SU-DHL-6 (cell line): ENCODE measurements at regions not wholly inside any gene's neighbourhood (a gene's known extent, or its start where the extent isn't known, plus 50 kb on each side); places are given as distances from the start of the nearest gene placed in this dataset.

Experiments
- H2AFZ ChIP-seq: fragments of 200-600 bp; sonication (generic); 2 replicates; pipeline ENCODE4 v1.6.1; 2014; ENCODE audit warnings: low read depth, mild to moderate bottlenecking, moderate library complexity, mixed read lengths, antibody characterized with exemption, low read length; ENCODE audit not compliant: severe bottlenecking
- H3F3A ChIP-seq: fragments of 200-600 bp; shearing (Covaris generic); 2 replicates; pipeline ENCODE4 v1.6.0; 2016; ENCODE audit warnings: antibody characterized with exemption, mild to moderate bottlenecking; ENCODE audit not compliant: insufficient read depth
- H3K27ac ChIP-seq: fragments of 200-600 bp; sonication (generic); 2 replicates; pipeline ENCODE4 v1.5.1; 2016; ENCODE audit warnings: low read depth, mild to moderate bottlenecking, low read length, moderate library complexity, mixed read lengths
- H3K27me3 ChIP-seq: fragments of 200-600 bp; sonication (generic), shearing (Covaris generic); 2 replicates; pipeline ENCODE4 v1.6.0; 2014; ENCODE audit warnings: mild to moderate bottlenecking, low read length
- H3K36me3 ChIP-seq: fragments of 200-600 bp; sonication (generic); 2 replicates; pipeline ENCODE4 v1.6.1; 2014; ENCODE audit warnings: mild to moderate bottlenecking, low read length, mixed read lengths
- H3K4me2 ChIP-seq: fragments of 300-600, 200-600 bp; shearing (Covaris generic), sonication (generic); 2 replicates; pipeline ENCODE4 v1.6.0; 2014; ENCODE audit warnings: low read length, low read depth, mild to moderate bottlenecking; ENCODE audit not compliant: poor library complexity, severe bottlenecking
- H3K4me3 ChIP-seq: fragments of 200-600 bp; sonication (generic); 2 replicates; pipeline ENCODE4 v1.5.1; 2014; ENCODE audit warnings: antibody characterized with exemption, low read length, mild to moderate bottlenecking, mixed read lengths; ENCODE audit not compliant: insufficient read depth, poor library complexity, severe bottlenecking
- H3K79me2 ChIP-seq: fragments of 200-600 bp; sonication (generic); 2 replicates; pipeline ENCODE4 v1.6.1; 2014; ENCODE audit warnings: mild to moderate bottlenecking, low read length, moderate library complexity; ENCODE audit not compliant: insufficient read depth
- H3K9ac ChIP-seq: fragments of 200-600 bp; sonication (generic); 2 replicates; pipeline ENCODE4 v1.7.0; 2014; ENCODE audit warnings: mild to moderate bottlenecking, low read length
- H3K9me2 ChIP-seq: fragments of 200-600 bp; sonication (generic); replicated peaks from 2 replicates; pipeline ENCODE4 v1.6.1; 2014; ENCODE audit warnings: low read length; ENCODE audit not compliant: insufficient read depth
- H3K9me3 ChIP-seq: fragments of 200-600 bp; sonication (generic); 2 replicates; pipeline ENCODE4 v1.6.1; 2014; ENCODE audit warnings: low read length, mixed read lengths; ENCODE audit not compliant: insufficient read depth
- H4K20me1 ChIP-seq: fragments of 200-600 bp; sonication (generic); 2 replicates; pipeline ENCODE4 v1.6.1; 2014; ENCODE audit warnings: low read depth, mild to moderate bottlenecking, antibody characterized with exemption, low read length, moderate library complexity, mixed read lengths
- EZH2phosphoT487 ChIP-seq: fragments of 200-600 bp; sonication (generic), shearing (Covaris generic); conservative IDR thresholded peaks from 2 replicates; pipeline ENCODE4 v1.6.1; 2018; ENCODE audit warnings: mild to moderate bottlenecking, antibody characterized with exemption, low read length, moderate library complexity, mixed read lengths
- TF ChIP-seq, protein P1 (sequence below): fragments of 200-600 bp; sonication (generic); IDR thresholded peaks from one replicate; pipeline ENCODE4 v1.5.1; 2017; ENCODE audit warnings: antibody characterized with exemption, mild to moderate bottlenecking, low read length, moderate library complexity; ENCODE audit not compliant: insufficient read depth, poor library complexity, severe bottlenecking

DNA sequence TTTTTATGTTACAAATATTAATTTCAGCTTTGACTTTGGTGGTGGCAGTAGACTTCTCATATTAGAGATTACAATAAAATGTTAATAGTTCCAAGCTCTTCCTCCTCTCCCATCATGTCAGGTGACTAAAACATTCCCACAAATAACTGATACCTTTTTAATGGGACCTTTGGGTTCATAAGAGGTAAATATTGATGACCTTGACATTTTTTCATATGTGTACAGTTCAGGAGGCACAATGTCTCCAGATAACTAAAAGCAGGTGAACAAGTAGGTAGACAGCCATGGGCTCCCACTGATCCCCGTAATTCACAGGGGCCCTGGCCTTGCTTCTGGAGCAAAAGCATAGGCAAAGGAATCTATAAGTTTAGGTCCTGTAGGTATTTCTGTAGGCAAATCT is 317.7 kb downstream of the SOX4 start:
- Histone ChIP-seq H3K36me3 (no peaks in the 10 kb centered on the region), H3K4me3 (no peak overlapping the region), H3K4me2 (no peak overlapping the region), H3K9me3 (no peaks in the 10 kb centered on the region), H2AFZ (no peak overlapping the region), H3K9ac (no peak overlapping the region), H3F3A (no peaks in the 10 kb centered on the region), H3K27me3 (no peaks in the 10 kb centered on the region), H3K9me2 (no peaks in the 10 kb centered on the region), H3K27ac (no peak overlapping the region), H4K20me1 (no peaks in the 10 kb centered on the region), H3K79me2 (no peaks in the 10 kb centered on the region)
- TF ChIP-seq, protein P1, sequence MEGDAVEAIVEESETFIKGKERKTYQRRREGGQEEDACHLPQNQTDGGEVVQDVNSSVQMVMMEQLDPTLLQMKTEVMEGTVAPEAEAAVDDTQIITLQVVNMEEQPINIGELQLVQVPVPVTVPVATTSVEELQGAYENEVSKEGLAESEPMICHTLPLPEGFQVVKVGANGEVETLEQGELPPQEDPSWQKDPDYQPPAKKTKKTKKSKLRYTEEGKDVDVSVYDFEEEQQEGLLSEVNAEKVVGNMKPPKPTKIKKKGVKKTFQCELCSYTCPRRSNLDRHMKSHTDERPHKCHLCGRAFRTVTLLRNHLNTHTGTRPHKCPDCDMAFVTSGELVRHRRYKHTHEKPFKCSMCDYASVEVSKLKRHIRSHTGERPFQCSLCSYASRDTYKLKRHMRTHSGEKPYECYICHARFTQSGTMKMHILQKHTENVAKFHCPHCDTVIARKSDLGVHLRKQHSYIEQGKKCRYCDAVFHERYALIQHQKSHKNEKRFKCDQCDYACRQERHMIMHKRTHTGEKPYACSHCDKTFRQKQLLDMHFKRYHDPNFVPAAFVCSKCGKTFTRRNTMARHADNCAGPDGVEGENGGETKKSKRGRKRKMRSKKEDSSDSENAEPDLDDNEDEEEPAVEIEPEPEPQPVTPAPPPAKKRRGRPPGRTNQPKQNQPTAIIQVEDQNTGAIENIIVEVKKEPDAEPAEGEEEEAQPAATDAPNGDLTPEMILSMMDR = no peak
- TF ChIP-seq EZH2phosphoT487 = no peak

DNA sequence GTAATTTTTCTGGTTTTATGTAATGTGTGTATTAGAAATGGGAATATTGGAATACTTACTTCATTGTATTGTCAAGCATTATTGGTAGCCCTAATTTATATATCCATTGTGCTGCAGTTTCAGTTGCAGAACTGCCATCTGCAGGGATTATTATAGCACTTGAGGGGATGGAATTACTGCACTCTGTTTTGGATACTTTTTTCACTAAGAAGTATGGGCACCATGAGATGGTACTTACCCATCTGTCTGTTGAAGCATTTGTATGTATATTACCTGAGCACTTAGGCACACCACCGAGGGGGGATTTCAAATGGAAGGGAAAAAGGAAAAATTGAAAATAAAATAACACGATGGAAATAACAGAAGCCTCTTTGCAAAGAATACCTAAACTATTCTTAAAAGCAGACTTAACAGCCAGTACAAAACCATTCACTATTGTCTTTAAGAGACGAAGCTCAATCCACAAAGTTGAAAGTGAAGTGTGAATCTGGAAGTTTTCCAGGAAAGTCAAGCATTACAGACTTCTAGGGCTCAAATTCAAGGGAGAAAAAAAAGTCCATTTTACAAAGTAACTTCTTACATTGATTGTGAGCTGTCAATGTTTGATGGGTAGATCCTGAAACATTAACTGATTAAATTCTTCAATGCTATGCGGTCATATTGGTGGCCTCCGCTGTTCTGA is 318.7 kb downstream of the SOX4 start:
- H3K4me3 ChIP-seq = no peak overlapping the region
- no peaks in the 10 kb centered on the region for H4K20me1 ChIP-seq
- TF ChIP-seq, protein P1 = no peak
- TF ChIP-seq EZH2phosphoT487 = no peak
- H3K36me3 ChIP-seq = no peaks in the 10 kb centered on the region
- H3K4me2 ChIP-seq = no peak overlapping the region
- no peak overlapping the region for H2AFZ ChIP-seq
- no peaks in the 10 kb centered on the region for H3F3A ChIP-seq
- no peak overlapping the region for H3K27ac ChIP-seq
- H3K27me3 ChIP-seq = no peaks in the 10 kb centered on the region
- H3K79me2 ChIP-seq = no peaks in the 10 kb centered on the region
- H3K9me2 ChIP-seq = no peaks in the 10 kb centered on the region
- H3K9me3 ChIP-seq = no peaks in the 10 kb centered on the region
- no peak overlapping the region for H3K9ac ChIP-seq

DNA sequence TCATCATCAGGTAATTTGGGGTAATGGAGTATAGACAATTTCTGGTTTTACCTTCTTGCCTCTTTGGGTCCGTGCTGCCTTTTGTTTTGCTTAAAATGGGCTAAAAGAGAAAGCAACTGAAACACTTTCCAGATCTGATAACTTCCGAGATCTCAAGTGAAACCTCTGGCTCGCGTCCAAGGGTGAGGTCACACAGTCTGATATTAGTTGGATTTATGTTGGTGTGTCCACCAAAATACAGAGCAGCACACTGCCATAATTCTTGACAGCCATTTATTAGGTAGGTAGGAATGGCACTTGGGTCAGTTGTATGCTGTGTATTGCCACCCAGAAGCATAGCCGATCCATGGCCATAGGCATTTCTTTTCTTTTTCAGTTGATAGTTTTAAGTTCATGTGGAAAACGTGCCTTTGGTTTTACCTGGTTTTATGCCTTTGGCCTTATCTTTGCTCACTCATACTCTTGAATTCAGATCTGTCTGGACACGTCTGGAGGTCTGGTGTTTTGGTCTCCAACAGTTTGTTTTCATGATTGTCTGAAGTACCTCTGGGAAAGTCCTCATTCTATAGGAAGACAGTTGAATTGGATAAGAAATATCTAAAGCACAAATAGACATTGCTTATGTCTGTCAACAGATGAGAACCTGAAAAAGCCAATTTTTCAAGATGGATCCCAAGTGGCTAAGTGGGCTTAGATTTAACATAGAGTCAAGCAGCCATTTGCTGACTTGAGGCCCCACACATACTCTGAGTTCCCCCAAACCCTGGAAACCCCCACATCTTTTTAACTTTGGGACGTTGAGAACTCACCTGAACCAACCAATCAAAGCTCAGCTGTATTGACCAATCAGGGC is 320.8 kb downstream of the SOX4 start:
- Histone ChIP-seq H3K36me3 (no peaks in the 10 kb centered on the region), H3K9ac (no peak overlapping the region), H3K4me2 (no peak overlapping the region), H3K9me2 (no peaks in the 10 kb centered on the region), H2AFZ (no peak overlapping the region), H3K27me3 (no peaks in the 10 kb centered on the region), H3K79me2 (no peaks in the 10 kb centered on the region), H3K9me3 (no peaks in the 10 kb centered on the region), H3K27ac (no peak overlapping the region), H3F3A (no peaks in the 10 kb centered on the region), H3K4me3 (no peak overlapping the region), H4K20me1 (no peaks in the 10 kb centered on the region)
- TF ChIP-seq, protein P1 = no peak
- TF ChIP-seq EZH2phosphoT487 = no peak
